HUES48 (cell line): ENCODE measurements at regions not wholly inside any gene's neighbourhood (a gene's known extent, or its start where the extent isn't known, plus 50 kb on each side); places are given as distances from the start of the nearest gene placed in this dataset.

Experiments used
- H3K27ac ChIP-seq: one replicate; pipeline ENCODE4 v1.7.0; 2013; ENCODE audit warnings: low read depth, low read length, inconsistent platforms
- H3K27me3 ChIP-seq: 2 replicates; pipeline ENCODE4 v1.6.1; 2013; ENCODE audit warnings: mild to moderate bottlenecking, low read length; ENCODE audit not compliant: control insufficient read depth, insufficient read depth
- H3K36me3 ChIP-seq: 2 replicates; pipeline ENCODE4 v1.6.1; 2013; ENCODE audit warnings: low read length; ENCODE audit not compliant: control insufficient read depth, insufficient read depth
- H3K4me1 ChIP-seq: 2 replicates; pipeline ENCODE4 v1.6.1; 2013; ENCODE audit warnings: mild to moderate bottlenecking, low read length; ENCODE audit not compliant: control insufficient read depth, insufficient read depth
- H3K4me3 ChIP-seq: 2 replicates; pipeline ENCODE4 v1.5.1; 2013; ENCODE audit warnings: mild to moderate bottlenecking, low read depth, low read length
- H3K9ac ChIP-seq: 2 replicates; pipeline ENCODE4 v1.6.1; 2013; ENCODE audit warnings: mild to moderate bottlenecking, low read depth, low read length, moderate library complexity
- H3K9me3 ChIP-seq: 2 replicates; pipeline ENCODE4 v1.6.1; 2013; ENCODE audit warnings: low read length; ENCODE audit not compliant: control insufficient read depth, insufficient read depth

GRCh38 chr10:111478651-111479050 lies 401.8 kb downstream of the ADRA2A start:
- Histone ChIP-seq H3K36me3 (no peaks in the 10 kb centered on the region), H3K9me3 (no peaks in the 10 kb centered on the region), H3K4me3 (no peak overlapping the region), H3K27me3 (no peaks in the 10 kb centered on the region), H3K9ac (no peak overlapping the region), H3K27ac (no peak overlapping the region), H3K4me1 (no peaks in the 10 kb centered on the region; the same call in 1 of the 2 replicates)

GRCh38 chr10:111479966-111480365 lies 403.1 kb downstream of the ADRA2A start:
- Histone ChIP-seq H3K4me3 (no peak overlapping the region), H3K27ac (no peak overlapping the region), H3K36me3 (no peaks in the 10 kb centered on the region), H3K9ac (no peak overlapping the region), H3K27me3 (no peaks in the 10 kb centered on the region), H3K9me3 (no peaks in the 10 kb centered on the region), H3K4me1 (no peaks in the 10 kb centered on the region; the same call in 1 of the 2 replicates)

DNA sequence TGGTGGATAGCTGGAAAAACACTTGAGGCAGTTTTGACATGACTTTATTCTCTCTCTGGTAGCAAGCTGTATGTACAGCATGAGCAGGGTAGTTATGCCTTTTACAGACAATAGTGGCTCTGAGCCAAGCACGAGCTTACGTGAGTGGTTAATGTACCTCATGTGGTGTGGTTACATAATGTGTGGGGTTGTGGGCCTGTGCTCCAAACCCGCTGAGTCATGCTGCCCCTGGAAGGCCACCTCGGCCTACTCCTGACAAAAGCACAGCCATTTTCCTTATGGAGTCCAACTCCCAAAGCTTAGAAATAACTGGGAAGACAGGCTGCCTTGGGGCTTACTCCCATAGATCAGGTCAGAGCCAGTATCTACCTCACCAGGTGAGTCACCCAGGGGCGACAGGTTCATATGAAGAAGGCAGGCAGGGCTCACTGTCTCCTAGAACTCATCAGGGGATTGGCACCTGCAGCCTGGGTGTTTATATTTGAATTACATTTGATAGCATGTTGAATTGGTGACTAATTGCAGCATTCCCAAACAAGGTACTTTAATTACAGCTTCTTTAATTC lies 404.5 kb downstream of the ADRA2A start:
- Histone ChIP-seq H3K9me3 (peaks cover 3% of the 10 kb centered on the region; the same call in 1 of the 2 replicates), H3K27me3 (no peaks in the 10 kb centered on the region), H3K36me3 (no peaks in the 10 kb centered on the region), H3K9ac (no peak overlapping the region), H3K4me3 (no peak overlapping the region), H3K4me1 (no peaks in the 10 kb centered on the region), H3K27ac (no peak overlapping the region)

DNA sequence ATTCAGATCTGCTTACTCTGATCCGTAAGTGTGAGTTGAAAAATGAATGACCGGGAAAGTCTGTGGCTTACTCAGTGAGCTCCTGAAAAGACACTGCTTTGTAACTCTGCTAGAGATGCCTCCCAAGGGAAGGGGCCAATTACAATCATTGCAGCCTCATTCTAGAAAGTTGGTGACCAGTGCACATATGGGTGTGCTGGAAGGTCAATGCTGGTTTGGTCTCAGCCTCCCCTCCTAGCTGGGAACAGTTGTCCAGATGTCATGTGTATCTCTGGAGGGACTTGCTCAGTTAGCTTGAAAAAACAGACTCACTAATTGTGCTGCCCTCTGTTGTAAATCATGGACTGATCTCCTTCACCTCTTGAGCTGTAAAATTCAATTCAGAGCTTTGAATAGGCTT lies 405.0 kb downstream of the ADRA2A start:
- no peak overlapping the region for H3K9ac ChIP-seq
- no peaks in the 10 kb centered on the region for H3K4me1 ChIP-seq
- H3K9me3 ChIP-seq: peaks cover 3% of the 10 kb centered on the region; the same call in 1 of the 2 replicates
- H3K27me3 ChIP-seq: no peaks in the 10 kb centered on the region
- no peak overlapping the region for H3K27ac ChIP-seq
- H3K36me3 ChIP-seq: no peaks in the 10 kb centered on the region
- no peak overlapping the region for H3K4me3 ChIP-seq

DNA sequence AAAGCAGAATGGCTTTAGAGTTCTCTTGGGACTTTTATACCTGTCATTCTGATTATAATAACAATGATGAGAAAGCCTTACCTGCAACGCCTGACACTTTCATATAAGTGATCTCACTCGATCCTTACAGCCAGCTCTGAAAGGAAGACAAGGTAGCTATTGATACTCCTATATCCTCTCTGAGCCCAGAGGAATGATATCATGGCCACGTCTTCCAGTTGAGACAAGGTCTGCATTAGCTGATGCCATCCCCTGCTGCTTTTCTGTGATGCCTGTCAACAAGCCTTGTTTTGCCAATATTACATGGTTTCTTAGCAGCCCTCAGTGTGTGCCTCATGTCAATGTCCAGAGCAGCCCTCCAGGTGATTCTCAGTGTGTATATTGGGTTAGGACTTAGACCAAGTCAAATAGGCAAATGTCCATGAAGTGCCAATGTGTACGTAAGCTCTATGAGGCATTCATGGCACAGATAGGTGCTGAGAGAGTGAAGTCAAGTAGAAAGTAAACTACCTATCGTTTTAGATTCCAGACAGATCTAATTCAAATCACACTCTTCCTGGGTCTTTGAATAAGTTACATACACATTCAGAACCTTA lies 405.9 kb downstream of the ADRA2A start:
- H3K36me3 ChIP-seq: no peaks in the 10 kb centered on the region
- H3K4me3 ChIP-seq: no peak overlapping the region
- no peak overlapping the region for H3K9ac ChIP-seq
- no peaks in the 10 kb centered on the region for H3K4me1 ChIP-seq
- H3K27ac ChIP-seq: no peak overlapping the region
- peaks cover 4% of the 10 kb centered on the region for H3K9me3 ChIP-seq
- no peaks in the 10 kb centered on the region for H3K27me3 ChIP-seq

GRCh38 chr10:111485767-111486166 lies 408.9 kb downstream of the ADRA2A start:
- Histone ChIP-seq H3K9ac (no peak overlapping the region), H3K27ac (no peak overlapping the region), H3K4me1 (no peaks in the 10 kb centered on the region)

GRCh38 chr10:111486346-111486745 lies 409.5 kb downstream of the ADRA2A start:
- H3K36me3 ChIP-seq: no peaks in the 10 kb centered on the region
- H3K9me3 ChIP-seq: peaks cover 33% of the 10 kb centered on the region
- no peak overlapping the region for H3K4me3 ChIP-seq
- H3K9ac ChIP-seq: no peak overlapping the region
- H3K4me1 ChIP-seq: no peaks in the 10 kb centered on the region
- no peak overlapping the region for H3K27ac ChIP-seq
- no peaks in the 10 kb centered on the region for H3K27me3 ChIP-seq

More at GRCh38 chr10:111485767-111486166, 408.9 kb downstream of the ADRA2A start:
- H3K27me3 ChIP-seq: no peaks in the 10 kb centered on the region
- peaks cover 29% of the 10 kb centered on the region for H3K9me3 ChIP-seq
- H3K36me3 ChIP-seq: no peaks in the 10 kb centered on the region
- H3K4me3 ChIP-seq: no peak overlapping the region

- peaks cover 33% of the 10 kb centered on the region for H3K9me3 ChIP-seq
- no peak overlapping the region; the same call in 1 of the 2 replicates for H3K4me3 ChIP-seq
- no peaks in the 10 kb centered on the region for H3K36me3 ChIP-seq
- no peak overlapping the region for H3K9ac ChIP-seq
- H3K27ac ChIP-seq: no peak overlapping the region
- no peaks in the 10 kb centered on the region for H3K4me1 ChIP-seq
- no peaks in the 10 kb centered on the region for H3K27me3 ChIP-seq
These were observed 411.8 kb downstream of the ADRA2A start for GRCh38 chr10:111488668-111489067.

DNA sequence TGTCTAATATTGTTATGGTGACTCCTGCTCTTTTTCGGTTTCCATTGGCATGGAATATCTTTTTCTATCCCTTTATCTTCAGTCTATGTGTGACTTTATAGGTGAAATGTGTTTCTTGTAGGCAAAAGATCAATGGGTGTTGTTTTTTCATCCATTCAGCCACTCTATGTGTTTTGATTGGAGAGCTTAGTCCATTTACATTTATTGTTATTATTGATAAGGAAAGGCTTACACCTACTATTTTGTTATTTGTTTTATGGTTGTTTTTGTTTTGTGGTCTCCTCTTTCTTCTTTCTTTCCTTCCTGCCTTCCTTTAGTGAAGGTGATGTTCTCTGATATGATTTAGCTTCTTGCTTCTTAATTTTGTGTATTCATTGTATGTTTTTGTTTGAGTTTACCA lies 414.3 kb downstream of the ADRA2A start:
- Histone ChIP-seq H3K9ac (no peak overlapping the region), H3K36me3 (no peaks in the 10 kb centered on the region), H3K27ac (no peak overlapping the region), H3K27me3 (no peaks in the 10 kb centered on the region), H3K9me3 (peaks cover 30% of the 10 kb centered on the region), H3K4me3 (no peak overlapping the region), H3K4me1 (no peaks in the 10 kb centered on the region)

GRCh38 chr10:111493024-111493625 lies 416.3 kb downstream of the ADRA2A start:
- no peaks in the 10 kb centered on the region for H3K36me3 ChIP-seq
- H3K4me3 ChIP-seq: no peak overlapping the region
- H3K4me1 ChIP-seq: no peaks in the 10 kb centered on the region
- peaks cover 25% of the 10 kb centered on the region for H3K9me3 ChIP-seq
- H3K9ac ChIP-seq: no peak overlapping the region
- no peak overlapping the region for H3K27ac ChIP-seq
- no peaks in the 10 kb centered on the region for H3K27me3 ChIP-seq

GRCh38 chr10:111498560-111498959 lies 421.7 kb downstream of the ADRA2A start:
- H3K9ac ChIP-seq: no peak overlapping the region
- H3K4me1 ChIP-seq: no peaks in the 10 kb centered on the region
- no peaks in the 10 kb centered on the region for H3K36me3 ChIP-seq
- H3K4me3 ChIP-seq: no peak overlapping the region
- no peak overlapping the region for H3K27ac ChIP-seq
- peaks cover 4% of the 10 kb centered on the region for H3K9me3 ChIP-seq
- H3K27me3 ChIP-seq: no peaks in the 10 kb centered on the region
